ENCODE measurements at regions not wholly inside any gene's neighbourhood (a gene's known extent, or its start where the extent isn't known, plus 50 kb on each side); places are given as distances from the start of the nearest gene placed in this dataset.

GRCh38 chr16:14369734-14370598, 260.1 kb downstream of the PARN start:
- TF ChIP-seq MAX (IDR thresholded peaks at IDR 0.05; ENCODE audit: low read depth, low read length) (no peak), MYC (IDR thresholded peaks at IDR 0.05; ENCODE audit: low read depth, low read length) (no peak), POLR2A (IDR thresholded peaks at IDR 0.05; ENCODE audit: extremely low read depth, insufficient read length) (no peak), CTCF (IDR thresholded peaks at IDR 0.05; ENCODE audit: low read depth, low read length) (no peak)
- no peak for DNase-seq (ENCODE audit: low read depth)
- no peak overlapping the region for H3K4me3 ChIP-seq (ENCODE audit: low read depth, low read length)

- no peak for DNase-seq (ENCODE audit: low read depth)
- no peak for TF ChIP-seq MAX (IDR thresholded peaks at IDR 0.05; ENCODE audit: low read depth, low read length)
- no peak for TF ChIP-seq POLR2A (IDR thresholded peaks at IDR 0.05; ENCODE audit: extremely low read depth, insufficient read length)
- no peak for TF ChIP-seq MYC (IDR thresholded peaks at IDR 0.05; ENCODE audit: low read depth, low read length)
- no peak for TF ChIP-seq CTCF (IDR thresholded peaks at IDR 0.05; ENCODE audit: low read depth, low read length)
- no peak overlapping the region for H3K4me3 ChIP-seq (ENCODE audit: low read depth, low read length)
Measured at GRCh38 chr16:14368399-14368798, 261.7 kb downstream of the PARN start.

- no peak for DNase-seq (ENCODE audit: low read depth)
- TF ChIP-seq POLR2A (IDR thresholded peaks at IDR 0.05; ENCODE audit: extremely low read depth, insufficient read length) = no peak
- TF ChIP-seq MAX (IDR thresholded peaks at IDR 0.05; ENCODE audit: low read depth, low read length) = no peak
- TF ChIP-seq MYC (IDR thresholded peaks at IDR 0.05; ENCODE audit: low read depth, low read length) = no peak
- no peak for TF ChIP-seq CTCF (IDR thresholded peaks at IDR 0.05; ENCODE audit: low read depth, low read length)
- no peak overlapping the region for H3K4me3 ChIP-seq (ENCODE audit: low read depth, low read length)
Measured at GRCh38 chr16:14366974-14367707, 262.9 kb downstream of the PARN start.

GRCh38 chr16:14366447-14366846, 263.6 kb downstream of the PARN start:
- TF ChIP-seq MYC (IDR thresholded peaks at IDR 0.05; ENCODE audit: low read depth, low read length) = no peak
- no peak for TF ChIP-seq CTCF (IDR thresholded peaks at IDR 0.05; ENCODE audit: low read depth, low read length)
- TF ChIP-seq POLR2A (IDR thresholded peaks at IDR 0.05; ENCODE audit: extremely low read depth, insufficient read length) = no peak
- no peak for TF ChIP-seq MAX (IDR thresholded peaks at IDR 0.05; ENCODE audit: low read depth, low read length)
- no peak for DNase-seq (ENCODE audit: low read depth)
- H3K4me3 ChIP-seq (ENCODE audit: low read depth, low read length) = no peak overlapping the region

- no peak overlapping the region for H3K4me3 ChIP-seq (ENCODE audit: low read depth, low read length)
- TF ChIP-seq MYC (IDR thresholded peaks at IDR 0.05; ENCODE audit: low read depth, low read length) (no peak), POLR2A (IDR thresholded peaks at IDR 0.05; ENCODE audit: extremely low read depth, insufficient read length) (no peak), MAX (IDR thresholded peaks at IDR 0.05; ENCODE audit: low read depth, low read length) (no peak), CTCF (IDR thresholded peaks at IDR 0.05; ENCODE audit: low read depth, low read length) (no peak)
- DNase-seq (ENCODE audit: low read depth) = no peak
Measured at GRCh38 chr16:14365200-14365851, 264.7 kb downstream of the PARN start.

Data from NB4 (cell line).